ENCODE measurements at regions not wholly inside any gene's neighbourhood (a gene's known extent, or its start where the extent isn't known, plus 50 kb on each side); places are given as distances from the start of the nearest gene placed in this dataset.
"Not testable (repeated sequence)": the region's sequence is repeated elsewhere in the genome, so short reads cannot be mapped to it uniquely, and the experiment has no call there.

GRCh38 chr4:73671348-73671747, 51.1 kb upstream of the RASSF6 start:
- DNase-seq: not testable (repeated sequence)

DNA sequence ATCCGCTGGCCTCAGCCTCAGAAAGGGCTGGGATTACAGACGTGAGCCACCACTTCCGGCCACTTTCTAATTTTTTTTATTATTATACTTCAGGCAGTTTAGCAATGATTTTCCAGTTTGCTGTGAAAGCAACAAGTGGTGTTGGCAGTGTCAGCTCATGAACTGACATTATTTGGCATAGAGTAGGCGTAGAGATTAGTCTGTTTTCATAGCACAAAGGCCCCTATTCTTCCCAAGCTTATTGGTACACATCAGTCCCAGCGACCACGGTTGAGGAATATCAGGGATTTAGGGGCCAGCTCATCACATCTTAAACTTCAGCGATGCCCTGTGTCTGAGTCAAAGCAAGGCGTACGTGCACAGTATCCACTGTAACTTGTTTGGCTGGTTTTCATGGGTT, 53.0 kb upstream of the RASSF6 start:
- no peak for DNase-seq

- no peak for DNase-seq
Measured at GRCh38 chr4:73674451-73674919, 54.2 kb upstream of the RASSF6 start.

- DNase-seq: no peak
Measured at GRCh38 chr4:73675623-73676022, 55.4 kb upstream of the RASSF6 start.

- DNase-seq: no peak
Measured at GRCh38 chr4:73676136-73676535, 55.9 kb upstream of the RASSF6 start.

DNA sequence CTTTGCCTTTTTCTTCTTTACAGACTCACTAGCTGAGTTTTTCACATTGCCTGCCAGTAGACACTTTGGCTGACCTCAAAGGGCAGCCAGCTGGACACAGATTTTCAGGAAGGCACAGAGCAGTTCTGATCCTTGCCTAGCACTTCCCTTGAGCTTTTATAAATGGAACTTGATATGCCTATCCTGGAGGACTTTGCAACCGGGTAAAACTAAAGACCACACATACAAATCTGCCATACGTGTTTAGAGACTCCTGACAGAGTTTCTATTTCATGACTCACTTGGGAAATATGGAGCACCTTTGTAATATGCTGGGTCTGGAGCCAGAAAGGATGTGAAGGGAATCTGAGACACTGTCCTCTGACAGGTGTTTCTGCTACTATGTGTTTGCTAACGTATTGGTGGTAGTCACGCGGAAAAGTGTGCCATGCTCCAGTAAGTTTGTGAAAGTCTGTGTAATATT, 56.7 kb upstream of the RASSF6 start:
- no peak for DNase-seq

GRCh38 chr4:73679836-73680235, 59.6 kb upstream of the RASSF6 start:
- DNase-seq: no peak

DNA sequence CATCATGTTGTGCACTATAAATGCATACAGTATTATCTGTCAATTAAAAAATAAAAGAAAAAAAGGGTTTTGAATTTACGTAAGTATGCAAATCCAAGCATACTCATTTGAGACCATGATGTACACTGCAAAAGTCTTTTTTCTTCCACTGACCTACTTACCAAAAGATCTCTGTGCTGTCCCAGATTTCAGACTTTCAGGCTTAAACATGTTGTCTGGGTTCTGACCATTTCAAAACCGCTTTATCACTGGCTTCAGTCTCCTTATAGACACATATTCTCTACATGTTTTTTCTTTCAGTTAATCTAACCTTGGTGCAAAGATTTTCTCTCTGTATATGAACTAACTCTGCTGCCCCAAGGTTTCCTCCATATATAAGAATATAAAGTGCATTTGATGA, 58.6 kb upstream of the CXCL8 start:
- DNase-seq: no peak

DNA sequence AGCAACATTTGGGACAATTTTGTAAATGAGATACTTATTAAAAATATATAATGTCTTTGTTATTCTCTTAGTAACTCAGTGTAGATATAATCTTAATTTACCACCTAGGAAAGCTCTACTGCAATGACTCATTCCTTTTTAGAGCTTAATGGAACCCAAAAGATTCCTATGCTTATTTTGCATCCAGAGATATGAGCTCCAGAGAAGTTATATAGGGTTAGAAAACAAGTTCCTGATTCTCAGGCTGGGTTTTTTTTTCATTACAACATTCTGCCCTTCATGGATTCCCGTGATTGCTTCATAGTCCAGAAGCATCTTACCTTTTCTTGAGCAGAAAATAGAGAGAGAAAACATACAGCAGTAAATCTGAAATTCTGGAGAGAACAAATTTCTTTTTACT, 57.9 kb upstream of the CXCL8 start:
- DNase-seq: peak; percentile 4

DNA sequence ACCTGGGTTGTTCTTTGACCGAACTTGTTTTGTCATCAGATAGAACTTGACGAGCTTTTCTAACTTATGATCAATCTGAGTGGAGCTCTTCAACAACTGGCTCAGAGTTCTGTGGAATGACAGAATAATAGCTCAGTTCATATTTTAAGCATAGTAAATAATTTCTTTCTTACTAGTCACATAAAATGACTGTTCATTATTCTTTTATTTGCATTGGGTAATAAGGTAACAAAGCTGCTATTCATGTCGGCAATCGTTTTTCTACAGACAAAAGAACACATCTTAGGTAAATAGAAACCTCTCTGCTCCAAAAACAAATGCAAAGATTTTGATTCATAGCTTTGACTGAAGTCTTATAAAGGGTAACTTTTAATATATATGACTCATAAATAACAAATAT, 57.3 kb upstream of the CXCL8 start:
- DNase-seq: no peak

DNA sequence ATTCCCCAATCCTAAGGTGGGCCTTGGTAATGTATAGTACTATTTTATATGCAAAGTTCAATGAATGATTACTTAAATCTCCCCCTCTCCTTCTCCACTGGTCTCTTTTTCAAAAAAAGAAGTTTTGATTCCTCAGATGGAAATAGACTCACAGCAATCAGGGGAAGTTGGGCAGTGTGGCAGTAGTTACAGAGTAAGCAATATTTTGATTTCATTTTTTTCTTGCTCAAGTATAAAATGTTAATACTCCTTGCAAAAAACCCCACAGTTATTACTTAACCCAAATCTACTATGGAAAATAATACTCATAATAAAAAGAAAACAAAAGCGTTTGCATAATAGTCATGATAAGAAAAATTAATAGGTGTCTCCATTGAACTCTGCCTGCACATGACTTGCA, 56.9 kb upstream of the CXCL8 start:
- no peak for DNase-seq

DNA sequence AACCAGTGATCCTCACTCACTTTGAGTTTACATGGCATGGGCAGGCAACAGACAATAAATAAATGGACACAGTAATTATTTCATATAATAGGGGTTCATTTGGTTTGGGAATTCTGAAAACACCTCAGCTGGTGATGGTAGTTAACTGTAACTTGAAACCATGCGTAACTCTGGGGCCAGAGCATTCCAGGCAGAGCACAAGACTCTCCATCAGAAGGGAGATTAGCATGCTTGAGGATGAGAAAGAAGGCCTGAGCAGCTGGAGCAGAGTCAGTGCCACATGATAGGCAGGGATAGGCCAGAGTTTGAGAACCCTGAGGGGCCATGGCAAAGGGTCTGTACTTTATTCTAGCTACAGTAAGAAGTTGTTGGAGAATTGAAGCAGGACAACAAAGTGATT, 56.3 kb upstream of the CXCL8 start:
- no peak for DNase-seq

GRCh38 chr4:73685052-73685451, 55.3 kb upstream of the CXCL8 start:
- DNase-seq: no peak

DNA sequence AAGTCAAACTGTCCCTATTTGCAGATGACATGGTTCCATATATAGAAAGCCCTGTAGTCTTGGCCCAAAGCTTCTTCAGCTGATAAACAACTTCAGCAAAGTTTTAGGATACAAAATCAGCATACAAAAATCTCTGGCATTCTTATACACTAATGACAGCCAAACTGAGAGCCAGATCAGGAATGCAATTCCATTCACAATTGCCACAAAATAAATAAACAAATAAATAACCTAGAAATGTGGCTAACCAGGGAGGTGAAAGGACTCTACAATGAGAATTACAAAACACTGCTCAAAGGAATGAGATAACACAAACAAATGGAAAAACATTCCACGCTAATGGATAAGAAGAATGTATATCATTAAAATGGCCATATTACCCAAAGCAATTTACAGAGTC, 52.9 kb upstream of the CXCL8 start:
- DNase-seq: no peak

DNA sequence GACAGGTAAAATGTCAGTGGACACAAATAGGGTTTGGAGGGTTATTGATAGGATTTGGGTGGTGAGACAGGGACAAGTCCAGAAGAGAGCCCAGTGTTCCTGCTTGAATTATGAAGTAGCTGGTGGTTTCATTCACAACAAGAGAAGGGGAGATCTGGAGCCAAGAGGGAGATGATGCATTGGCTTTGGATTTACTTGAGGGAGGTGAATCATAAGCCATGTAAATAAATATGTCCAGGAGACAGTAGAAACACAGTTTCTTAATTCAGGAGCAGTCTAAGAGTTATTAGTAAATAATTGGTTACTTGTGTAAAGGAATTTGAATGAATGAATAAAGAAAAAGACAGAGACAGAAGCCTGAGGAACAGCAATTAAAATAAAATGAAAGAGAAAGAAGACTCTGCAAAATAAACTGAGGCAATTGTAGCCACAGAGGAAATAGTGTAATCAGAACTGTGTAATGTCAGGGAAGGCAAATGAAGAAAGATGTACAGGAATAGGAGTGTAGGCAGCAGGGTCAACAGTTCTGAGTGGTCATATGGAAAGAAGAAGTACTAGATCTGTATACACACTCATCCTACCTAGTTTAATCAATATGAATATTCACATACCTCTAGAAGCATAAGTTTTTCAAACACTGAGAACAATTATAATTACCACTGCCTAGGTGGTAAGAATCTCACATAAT, 50.2 kb upstream of the CXCL8 start:
- DNase-seq: peak; percentile 36

All from MV-4-11 (cell line).